Motor neuron (in vitro differentiated cells): ENCODE measurements at regions not wholly inside any gene's neighbourhood (a gene's known extent, or its start where the extent isn't known, plus 50 kb on each side); places are given as distances from the start of the nearest gene placed in this dataset.

Experiments
- ATAC-seq, 8 experiments: fragments of 200-7000 bp; cut with Tn5 transposase; replicated peaks in 6 of 8; 2 replicates each; pipeline ENCODE4 v1.8.0; 2021; ENCODE audit warnings: mild to moderate bottlenecking in 8 of 8, moderate library complexity in 8 of 8
- H3K27ac ChIP-seq, 2 donors: fragments of 250-450 bp; sonication (Bioruptor Pico); 2 replicates each; pipeline ENCODE4 v1.9.0; 2021; ENCODE audit warnings: antibody characterized with exemption in 2 of 2, mild to moderate bottlenecking in 2 of 2, moderate library complexity in 1 of 2
- H3K4me1 ChIP-seq, 2 donors: fragments of 250-450 bp; sonication (Bioruptor Pico); replicated peaks in 1 of 2; 2 replicates each; pipeline ENCODE4 v1.6.1; 2021; ENCODE audit warnings: antibody characterized with exemption in 2 of 2, mild to moderate bottlenecking in 2 of 2, moderate library complexity in 1 of 2
- H3K4me3 ChIP-seq, 5 donors: fragments of 250-450 bp; sonication (Bioruptor Pico); 2 replicates each; pipeline ENCODE4 v1.9.0; 2021; ENCODE audit warnings: antibody characterized with exemption in 5 of 5, mild to moderate bottlenecking in 5 of 5, moderate library complexity in 4 of 5
- WGBS, 10 experiments: fragments of 450-650 bp; shearing (Covaris generic); methylation state at CpG; one replicate each; pipeline ENCODE4 v1.0.0; 2022; 5-methylcytosine and 5-hydroxymethylcytosine counted together
- in situ Hi-C, 9 experiments: fragments of 400-800 bp; cut with MboI; loops; one replicate each; pipeline ENCODE4 v1.15.0; 2021; ENCODE audit warnings: low sequenced_read_pairs in 9 of 9, low pct_unique_long_range_greater_than_20kb in 2 of 9; ENCODE audit not compliant: unreplicated experiment in 9 of 9

GRCh38 chr4:58590722-58591121, 1480.5 kb upstream of the IGFBP7 start:
- Histone ChIP-seq H3K27ac (no peak overlapping the region), H3K4me1 (peaks cover 0 to 4% of the 10 kb centered on the region in 2 donors), H3K4me3 (no peak overlapping the region)
- in situ Hi-C loops, result no loop called here
- 0 to 80% (median 39%) methylated on average over 1 to 2 of the region's 2 CpGs for WGBS, 10 experiments
- peak in 5 of 8 experiments; percentile 69 to 86 (median 74) for ATAC-seq

DNA sequence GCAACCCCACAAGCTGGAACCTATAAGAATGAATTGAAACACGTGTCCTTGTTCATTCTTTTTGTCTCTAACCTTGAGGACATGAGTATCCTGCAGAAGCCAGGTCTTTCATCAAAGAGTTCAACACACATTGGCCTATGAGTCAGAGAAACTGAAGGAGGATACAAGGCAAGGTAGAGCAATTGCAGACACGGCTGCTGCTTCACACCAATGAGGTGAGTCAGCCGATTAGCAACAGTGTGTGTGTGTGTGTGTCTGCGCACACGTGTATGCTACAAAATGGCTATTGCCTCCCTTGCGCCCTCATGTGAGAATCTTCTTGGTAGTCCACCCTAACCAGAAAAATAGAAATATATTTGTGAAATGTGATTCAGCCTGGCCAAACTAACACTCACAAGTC, 1477.7 kb upstream of the IGFBP7 start:
- ATAC-seq, result no peak
- H3K4me1 ChIP-seq, result peaks cover 0 to 4% of the 10 kb centered on the region in 2 donors
- WGBS, 10 experiments, result 0 to 92% (median 71%) methylated on average over 1 to 6 of the region's 6 CpGs; no CpG with 5 or more reads in 1 of the 10 experiments
- H3K4me3 ChIP-seq, result no peak overlapping the region
- in situ Hi-C loops, result no loop called here
- H3K27ac ChIP-seq, result no peak overlapping the region

- no peak for ATAC-seq
- Histone ChIP-seq H3K4me3 (no peak overlapping the region), H3K27ac (no peak overlapping the region), H3K4me1 (no peaks in the 10 kb centered on the region)
- in situ Hi-C loops, result no loop called here
- WGBS, 10 experiments, result 0 to 17% (median 0%) methylated on average over 1 of the region's 1 CpG; no CpG with 5 or more reads in 3 of the 10 experiments
These were observed 1456.1 kb upstream of the IGFBP7 start for GRCh38 chr4:58566260-58566659.

DNA sequence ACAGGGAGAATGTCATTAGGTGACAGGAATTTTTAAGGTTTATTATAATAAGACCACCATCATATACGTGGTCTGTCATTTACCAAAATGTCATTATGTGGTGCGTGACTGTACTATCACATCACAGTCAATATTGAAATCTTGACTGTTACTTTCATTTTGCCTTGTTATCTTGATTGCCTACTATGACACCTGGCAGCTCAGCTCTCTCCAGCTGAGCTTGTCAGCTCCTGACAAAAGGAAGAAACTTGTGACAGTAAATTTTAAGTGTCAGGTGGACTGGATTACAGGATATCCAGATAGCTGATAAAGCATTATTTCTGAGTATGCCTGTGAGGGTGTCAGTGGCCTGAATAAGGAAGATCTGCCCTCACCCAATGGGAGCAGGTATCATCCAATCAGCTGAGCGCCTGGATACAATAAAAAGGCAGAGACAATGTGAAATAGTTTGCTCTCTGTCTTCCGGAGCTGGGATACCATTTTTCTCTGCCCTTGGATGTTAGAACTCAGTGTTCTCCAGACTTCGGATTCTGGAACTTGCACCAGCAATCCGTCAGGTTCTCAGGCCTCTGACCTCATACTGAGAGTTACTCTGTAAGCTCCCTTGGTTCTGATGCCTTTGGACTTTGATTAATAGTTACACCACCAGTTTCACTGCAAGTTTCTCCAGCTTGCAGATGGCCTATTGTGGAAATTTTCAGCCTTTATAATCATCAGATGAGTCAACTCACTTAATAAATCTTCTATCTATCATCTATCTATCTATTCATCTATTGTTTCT, 1454.7 kb upstream of the IGFBP7 start:
- H3K4me3 ChIP-seq, result no peak overlapping the region
- in situ Hi-C loops, result no loop called here
- ATAC-seq, result no peak
- WGBS, 10 experiments, result 0 to 100% (median 82%) methylated on average over 1 to 5 of the region's 6 CpGs; no CpG with 5 or more reads in 1 of the 10 experiments
- H3K4me1 ChIP-seq, result no peaks in the 10 kb centered on the region
- no peak overlapping the region for H3K27ac ChIP-seq

DNA sequence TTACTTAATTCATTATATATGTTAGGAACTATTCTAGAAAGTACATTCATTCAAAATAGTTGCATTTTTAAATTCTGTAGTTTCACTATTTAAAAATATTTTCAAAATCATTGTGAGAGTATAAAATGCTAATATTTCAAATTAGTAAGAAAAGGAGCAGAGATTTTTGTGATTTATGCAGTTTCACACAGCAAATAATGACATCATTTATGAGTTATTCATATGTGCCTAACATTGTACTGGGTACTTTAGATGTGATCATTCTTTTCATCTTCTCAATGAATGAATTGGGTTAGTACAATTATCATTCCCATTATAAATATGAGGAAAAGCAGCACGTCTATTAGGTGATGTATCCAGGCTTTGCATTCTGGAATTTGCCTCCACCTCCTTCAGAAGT, 1451.0 kb upstream of the IGFBP7 start:
- no peaks in the 10 kb centered on the region for H3K4me1 ChIP-seq
- no peak overlapping the region for H3K4me3 ChIP-seq
- in situ Hi-C loops, result no loop called here
- whole genome bisulfite sequencing, 10 experiments, result 0 to 100% (median 21%) methylated on average over 1 of the region's 1 CpG; no CpG with 5 or more reads in 4 of the 10 experiments
- peak in 2 of 8 experiments; percentile 44 to 47 for ATAC-seq
- H3K27ac ChIP-seq, result no peak overlapping the region

- in situ Hi-C loops, result no loop called here
- 0 to 83% (median 20%) methylated on average over 1 of the region's 1 CpG; no CpG with 5 or more reads in 1 of the 10 experiments for WGBS, 10 experiments
These were observed 1450.6 kb upstream of the IGFBP7 start for GRCh38 chr4:58560736-58561135.

GRCh38 chr4:58553679-58554078, 1443.5 kb upstream of the IGFBP7 start:
- in situ Hi-C loops, result no loop called here
- no peaks in the 10 kb centered on the region for H3K4me1 ChIP-seq
- WGBS, 10 experiments, result 0 to 100% (median 71%) methylated on average over 1 to 2 of the region's 2 CpGs; no CpG with 5 or more reads in 1 of the 10 experiments
- H3K27ac ChIP-seq, result no peak overlapping the region
- no peak overlapping the region for H3K4me3 ChIP-seq
- ATAC-seq, result no peak

More at GRCh38 chr4:58560736-58561135, 1450.6 kb upstream of the IGFBP7 start:
- H3K4me3 ChIP-seq, result no peak overlapping the region
- no peaks in the 10 kb centered on the region for H3K4me1 ChIP-seq
- H3K27ac ChIP-seq, result no peak overlapping the region
- ATAC-seq, result peak in 1 of 8 experiments; percentile 32

DNA sequence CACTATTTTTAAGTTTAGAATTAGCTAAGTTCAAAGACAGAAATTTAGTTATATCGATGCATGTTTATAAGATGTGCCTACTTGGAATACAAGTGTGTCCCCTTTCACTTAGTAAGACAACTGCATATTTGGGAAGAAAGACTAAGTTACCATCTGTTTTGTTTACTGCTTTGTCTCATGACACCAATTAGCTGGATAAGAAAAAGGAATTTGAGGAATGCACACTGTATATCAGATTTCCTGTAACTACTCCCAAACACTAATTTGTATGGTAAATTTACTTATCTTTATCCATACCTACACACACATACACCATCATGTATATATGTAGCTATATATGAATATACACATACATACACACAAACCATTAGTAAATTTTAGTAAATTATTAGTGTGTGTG, 1442.8 kb upstream of the IGFBP7 start:
- in situ Hi-C loops, result no loop called here
- Histone ChIP-seq H3K4me1 (no peaks in the 10 kb centered on the region), H3K27ac (no peak overlapping the region), H3K4me3 (no peak overlapping the region)
- ATAC-seq, result no peak
- whole genome bisulfite sequencing, 10 experiments, result 14 to 100% (median 76%) methylated on average over 1 of the region's 1 CpG; no CpG with 5 or more reads in 4 of the 10 experiments

- Histone ChIP-seq H3K4me1 (no peaks in the 10 kb centered on the region), H3K4me3 (no peak overlapping the region), H3K27ac (no peak overlapping the region)
- ATAC-seq, result no peak
- in situ Hi-C loops, result no loop called here
These were observed 1441.5 kb upstream of the IGFBP7 start for GRCh38 chr4:58551676-58552075.

DNA sequence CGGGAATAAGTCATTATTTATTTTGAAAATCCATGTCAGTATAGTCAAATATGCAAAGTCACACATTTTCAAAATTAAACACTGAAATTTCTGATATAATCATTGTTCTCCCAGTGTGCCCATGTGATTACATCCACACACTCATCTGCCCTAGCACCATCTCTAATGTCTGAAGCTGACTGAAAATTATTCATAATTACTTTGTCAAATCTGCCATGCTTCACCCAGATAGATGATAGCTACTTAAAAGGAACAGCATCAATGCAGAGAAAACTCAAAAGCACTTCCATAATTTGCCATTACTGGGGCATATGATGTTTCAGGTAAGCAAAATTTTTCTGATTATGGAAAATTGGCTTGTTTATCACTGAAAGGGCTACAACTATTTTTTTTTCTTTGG, 1433.3 kb upstream of the IGFBP7 start:
- Histone ChIP-seq H3K4me1 (no peaks in the 10 kb centered on the region), H3K27ac (no peak overlapping the region), H3K4me3 (no peak overlapping the region)
- ATAC-seq, result no peak
- 0 to 100% (median 80%) methylated on average over 1 of the region's 1 CpG; no CpG with 5 or more reads in 2 of the 10 experiments for WGBS, 10 experiments
- in situ Hi-C loops, result no loop called here

GRCh38 chr4:58541926-58542325, 1431.7 kb upstream of the IGFBP7 start:
- Histone ChIP-seq H3K27ac (no peak overlapping the region), H3K4me3 (no peak overlapping the region), H3K4me1 (no peaks in the 10 kb centered on the region)
- 0 to 100% (median 48%) methylated on average over 1 of the region's 1 CpG; no CpG with 5 or more reads in 2 of the 10 experiments for WGBS, 10 experiments
- ATAC-seq, result no peak
- in situ Hi-C loops, result no loop called here

- in situ Hi-C loops, result no loop called here
- Histone ChIP-seq H3K4me3 (no peak overlapping the region), H3K27ac (no peak overlapping the region), H3K4me1 (no peaks in the 10 kb centered on the region)
- 0 to 100% (median 60%) methylated on average over 1 of the region's 2 CpGs for WGBS, 10 experiments
- ATAC-seq, result no peak
These were observed 1412.7 kb upstream of the IGFBP7 start for GRCh38 chr4:58522765-58523382.

- H3K4me3 ChIP-seq, result no peak overlapping the region
- in situ Hi-C loops, result no loop called here
- no peaks in the 10 kb centered on the region for H3K4me1 ChIP-seq
- WGBS, 10 experiments, result 0 to 20% (median 0%) methylated on average over 1 of the region's 1 CpG; no CpG with 5 or more reads in 4 of the 10 experiments
- H3K27ac ChIP-seq, result no peak overlapping the region
- peak in 1 of 8 experiments; percentile 15 for ATAC-seq
These were observed 1405.0 kb upstream of the IGFBP7 start for GRCh38 chr4:58515226-58515625.
